Neural crest cell (in vitro differentiated cells): ENCODE measurements at regions not wholly inside any gene's neighbourhood (a gene's known extent, or its start where the extent isn't known, plus 50 kb on each side); places are given as distances from the start of the nearest gene placed in this dataset.

ENCODE experiments used
- DNase-seq: peaks from one replicate; pipeline ENCODE4 v3.0.0; 2021; ENCODE audit warnings: low read depth, mixed read lengths, low spot score
- H3K27ac Mint-ChIP-seq: one replicate; pipeline ENCODE4 v1.8.0; 2021; ENCODE audit warnings: mild to moderate bottlenecking, mixed read lengths; ENCODE audit not compliant: unreplicated experiment
- H3K27me3 Mint-ChIP-seq: 2 replicates; pipeline ENCODE4 v1.8.0; 2021; ENCODE audit warnings: low read depth, mild to moderate bottlenecking, mixed read lengths
- H3K36me3 Mint-ChIP-seq: 2 replicates; pipeline ENCODE4 v1.8.0; 2021; ENCODE audit warnings: low read depth, mild to moderate bottlenecking, mixed read lengths
- H3K4me1 Mint-ChIP-seq: 2 replicates; pipeline ENCODE4 v1.8.0; 2021; ENCODE audit warnings: mixed read lengths
- H3K4me3 Mint-ChIP-seq: one replicate; pipeline ENCODE4 v1.8.0; 2021; ENCODE audit warnings: mild to moderate bottlenecking, mixed read lengths
- H3K9me3 Mint-ChIP-seq: 2 replicates; pipeline ENCODE4 v1.8.0; 2021; ENCODE audit warnings: mixed read lengths
- TF ChIP-seq, protein P1 (sequence below): fragments of 200-600 bp; sonication (generic); conservative IDR thresholded peaks from 2 replicates; pipeline ENCODE4 v1.5.0; 2021; ENCODE audit warnings: antibody characterized with exemption, mild to moderate bottlenecking

DNA sequence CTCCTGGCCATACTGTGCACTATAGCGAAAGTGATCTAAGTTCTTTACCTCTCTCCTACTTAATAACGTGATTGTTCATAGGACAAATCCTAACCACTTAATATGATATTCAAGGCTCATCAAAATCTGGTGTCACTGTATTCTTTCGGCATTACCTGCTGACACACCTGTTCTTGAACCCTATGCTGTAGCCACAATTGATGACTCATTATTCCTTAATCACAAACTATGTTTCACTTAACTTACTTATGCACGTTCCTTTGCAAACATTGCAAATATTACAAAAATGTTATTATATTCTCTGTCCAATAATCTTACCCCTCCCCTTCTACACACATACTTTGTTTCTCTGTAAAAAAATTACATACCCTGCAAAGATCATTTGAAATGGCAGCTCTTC is 158.1 kb upstream of the ADRA1B start:
- TF ChIP-seq, protein P1, sequence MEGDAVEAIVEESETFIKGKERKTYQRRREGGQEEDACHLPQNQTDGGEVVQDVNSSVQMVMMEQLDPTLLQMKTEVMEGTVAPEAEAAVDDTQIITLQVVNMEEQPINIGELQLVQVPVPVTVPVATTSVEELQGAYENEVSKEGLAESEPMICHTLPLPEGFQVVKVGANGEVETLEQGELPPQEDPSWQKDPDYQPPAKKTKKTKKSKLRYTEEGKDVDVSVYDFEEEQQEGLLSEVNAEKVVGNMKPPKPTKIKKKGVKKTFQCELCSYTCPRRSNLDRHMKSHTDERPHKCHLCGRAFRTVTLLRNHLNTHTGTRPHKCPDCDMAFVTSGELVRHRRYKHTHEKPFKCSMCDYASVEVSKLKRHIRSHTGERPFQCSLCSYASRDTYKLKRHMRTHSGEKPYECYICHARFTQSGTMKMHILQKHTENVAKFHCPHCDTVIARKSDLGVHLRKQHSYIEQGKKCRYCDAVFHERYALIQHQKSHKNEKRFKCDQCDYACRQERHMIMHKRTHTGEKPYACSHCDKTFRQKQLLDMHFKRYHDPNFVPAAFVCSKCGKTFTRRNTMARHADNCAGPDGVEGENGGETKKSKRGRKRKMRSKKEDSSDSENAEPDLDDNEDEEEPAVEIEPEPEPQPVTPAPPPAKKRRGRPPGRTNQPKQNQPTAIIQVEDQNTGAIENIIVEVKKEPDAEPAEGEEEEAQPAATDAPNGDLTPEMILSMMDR, result no peak
- Mint-ChIP-seq H3K9me3 (no peaks in the 10 kb centered on the region), H3K27me3 (no peaks in the 10 kb centered on the region), H3K27ac (no peak overlapping the region), H3K36me3 (no peaks in the 10 kb centered on the region), H3K4me3 (no peak overlapping the region), H3K4me1 (peaks cover under 1% of the 10 kb centered on the region)
- DNase-seq, result no peak

GRCh38 chr5:159759791-159760290 is 156.4 kb upstream of the ADRA1B start:
- H3K4me1 Mint-ChIP-seq, result peaks cover 4% of the 10 kb centered on the region
- no peaks in the 10 kb centered on the region for H3K27me3 Mint-ChIP-seq
- TF ChIP-seq, protein P1, result no peak
- H3K36me3 Mint-ChIP-seq, result no peaks in the 10 kb centered on the region
- H3K4me3 Mint-ChIP-seq, result no peak overlapping the region
- H3K27ac Mint-ChIP-seq, result no peak overlapping the region
- H3K9me3 Mint-ChIP-seq, result no peaks in the 10 kb centered on the region
- DNase-seq, result no peak

GRCh38 chr5:159762921-159763320 is 153.4 kb upstream of the ADRA1B start:
- Mint-ChIP-seq H3K36me3 (no peaks in the 10 kb centered on the region), H3K27me3 (no peaks in the 10 kb centered on the region), H3K9me3 (peaks cover 4% of the 10 kb centered on the region), H3K4me1 (peaks cover 6% of the 10 kb centered on the region), H3K4me3 (no peak overlapping the region), H3K27ac (no peak overlapping the region)
- no peak for DNase-seq
- TF ChIP-seq, protein P1, result no peak

DNA sequence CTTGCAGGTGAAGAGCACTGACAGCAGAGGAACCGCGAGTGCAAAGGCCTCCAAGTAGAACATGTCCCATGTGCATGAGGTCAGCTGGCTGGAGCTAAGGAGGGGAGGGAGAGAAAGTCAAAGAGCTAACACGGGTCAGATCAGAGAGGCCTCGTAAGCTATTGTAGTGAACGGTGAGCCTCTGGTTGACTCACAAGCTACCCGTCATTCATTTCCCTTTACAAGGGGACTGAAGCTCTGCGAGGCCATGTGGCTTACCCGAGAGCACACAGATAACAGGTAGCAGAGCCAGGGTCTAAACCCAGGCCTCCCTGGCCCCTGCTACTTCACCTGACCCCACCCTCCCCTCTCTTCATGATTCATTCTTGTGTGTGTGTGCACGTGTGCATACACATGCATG is 152.7 kb upstream of the ADRA1B start:
- no peak overlapping the region for H3K4me3 Mint-ChIP-seq

GRCh38 chr5:159764283-159765134 is 151.8 kb upstream of the ADRA1B start:
- Mint-ChIP-seq H3K27me3 (no peaks in the 10 kb centered on the region), H3K4me3 (no peak overlapping the region), H3K27ac (no peak overlapping the region), H3K9me3 (peaks cover 5% of the 10 kb centered on the region), H3K36me3 (no peaks in the 10 kb centered on the region), H3K4me1 (peaks cover 15% of the 10 kb centered on the region)
- no peak for DNase-seq
- TF ChIP-seq, protein P1, result no peak

More for the DNA sequence above, 152.7 kb upstream of the ADRA1B start:
- Mint-ChIP-seq H3K36me3 (no peaks in the 10 kb centered on the region), H3K9me3 (peaks cover 5% of the 10 kb centered on the region), H3K27ac (no peak overlapping the region), H3K4me1 (peaks cover 12% of the 10 kb centered on the region), H3K27me3 (no peaks in the 10 kb centered on the region)
- TF ChIP-seq, protein P1, result no peak
- DNase-seq, result no peak
